ENCODE measurements at regions not wholly inside any gene's neighbourhood (a gene's known extent, or its start where the extent isn't known, plus 50 kb on each side); places are given as distances from the start of the nearest gene placed in this dataset.

- no peak for DNase-seq (ENCODE audit: low read depth)
These were observed 323.6 kb downstream of the NFIB start for GRCh38 chr9:13990331-13990730.

GRCh38 chr9:13988944-13989343 lies 325.0 kb downstream of the NFIB start:
- DNase-seq (ENCODE audit: low read depth) = no peak

DNA sequence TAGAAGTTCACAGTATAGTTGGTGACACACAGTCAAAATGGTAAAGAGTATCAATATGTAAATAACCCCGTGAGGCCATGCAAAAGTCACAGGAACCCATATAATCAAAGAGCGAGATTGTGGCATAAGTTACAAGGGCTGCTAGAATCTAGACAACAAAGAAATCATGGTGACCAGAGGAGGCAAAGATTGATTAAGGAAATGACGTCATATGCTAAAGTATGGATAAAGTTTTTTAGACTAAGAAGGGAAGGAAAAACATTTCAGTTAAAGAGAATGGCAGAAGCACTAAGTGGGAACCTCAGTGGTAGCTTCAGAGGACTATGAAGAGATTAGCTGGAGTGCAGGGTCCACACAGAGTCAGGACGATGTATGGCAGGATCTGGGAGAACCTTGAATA lies 330.3 kb downstream of the NFIB start:
- DNase-seq (ENCODE audit: low read depth) = no peak

DNA sequence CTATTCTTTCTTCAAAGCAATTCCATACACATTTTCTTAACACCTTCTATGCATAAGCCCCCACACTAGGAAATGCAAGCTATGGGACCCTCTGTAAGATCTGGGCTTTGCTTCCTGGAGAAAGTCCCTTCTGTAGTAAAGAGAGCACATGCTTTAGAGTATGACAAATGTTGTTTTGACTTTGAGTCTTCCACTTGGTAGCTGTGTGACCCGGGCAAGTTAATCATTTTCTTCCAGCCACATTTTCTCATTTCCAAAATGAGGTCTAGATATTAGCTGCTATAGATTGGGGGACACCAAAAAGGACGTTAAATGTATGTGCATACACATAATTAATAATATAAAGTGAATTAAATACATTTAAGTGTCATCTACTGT lies 334.0 kb downstream of the NFIB start:
- DNase-seq (ENCODE audit: low read depth) = no peak

DNA sequence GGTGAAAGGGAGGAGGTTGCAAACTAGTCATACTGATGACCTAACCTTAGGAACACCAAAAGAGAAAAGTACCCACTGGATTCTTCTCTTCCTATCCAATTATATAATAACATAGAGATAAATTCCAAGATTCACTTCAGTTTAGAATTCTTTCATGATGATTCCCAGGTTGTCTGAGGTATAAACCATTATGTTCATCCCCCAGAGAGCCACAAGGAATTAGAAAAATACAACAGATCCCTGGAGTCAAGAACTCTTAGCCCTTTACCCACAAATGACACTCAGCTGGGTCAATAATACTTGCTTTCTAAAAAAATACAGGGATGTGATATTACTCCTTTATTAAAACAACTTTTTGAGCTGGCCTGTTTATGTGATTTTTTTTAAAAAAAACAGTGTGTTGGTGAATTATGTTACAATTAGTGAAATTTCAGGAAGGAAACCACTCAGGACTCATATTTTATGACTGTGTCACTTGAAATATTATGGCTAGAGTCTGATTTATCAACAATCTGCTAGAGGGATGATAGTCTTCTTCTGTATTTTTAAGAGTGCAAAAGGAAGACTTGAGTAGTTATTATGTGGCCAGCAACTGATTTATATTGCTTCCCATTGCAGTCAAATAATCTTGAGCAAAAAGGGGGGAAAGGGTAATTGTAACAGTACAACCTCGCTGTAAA lies 338.2 kb downstream of the NFIB start:
- DNase-seq (ENCODE audit: low read depth) = no peak

DNA sequence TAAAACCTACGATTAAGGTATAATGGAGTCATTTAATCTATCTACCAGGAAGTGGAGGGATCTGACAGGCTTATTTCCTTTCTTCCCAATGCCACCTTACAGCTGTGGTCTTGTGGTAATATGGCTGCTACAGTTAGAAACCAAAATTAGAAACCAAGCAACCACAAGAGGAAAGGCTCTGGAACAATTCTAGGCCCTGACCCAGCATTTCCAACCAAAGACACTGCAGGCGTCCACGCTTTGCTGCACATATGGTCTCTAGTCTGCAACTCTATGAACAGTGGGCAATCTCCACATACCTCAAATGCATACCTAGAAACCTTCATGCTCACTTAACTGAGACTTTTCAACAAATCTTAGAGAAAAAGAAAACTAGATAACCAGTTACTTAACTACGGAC lies 339.1 kb downstream of the NFIB start:
- no peak for DNase-seq (ENCODE audit: low read depth)

DNA sequence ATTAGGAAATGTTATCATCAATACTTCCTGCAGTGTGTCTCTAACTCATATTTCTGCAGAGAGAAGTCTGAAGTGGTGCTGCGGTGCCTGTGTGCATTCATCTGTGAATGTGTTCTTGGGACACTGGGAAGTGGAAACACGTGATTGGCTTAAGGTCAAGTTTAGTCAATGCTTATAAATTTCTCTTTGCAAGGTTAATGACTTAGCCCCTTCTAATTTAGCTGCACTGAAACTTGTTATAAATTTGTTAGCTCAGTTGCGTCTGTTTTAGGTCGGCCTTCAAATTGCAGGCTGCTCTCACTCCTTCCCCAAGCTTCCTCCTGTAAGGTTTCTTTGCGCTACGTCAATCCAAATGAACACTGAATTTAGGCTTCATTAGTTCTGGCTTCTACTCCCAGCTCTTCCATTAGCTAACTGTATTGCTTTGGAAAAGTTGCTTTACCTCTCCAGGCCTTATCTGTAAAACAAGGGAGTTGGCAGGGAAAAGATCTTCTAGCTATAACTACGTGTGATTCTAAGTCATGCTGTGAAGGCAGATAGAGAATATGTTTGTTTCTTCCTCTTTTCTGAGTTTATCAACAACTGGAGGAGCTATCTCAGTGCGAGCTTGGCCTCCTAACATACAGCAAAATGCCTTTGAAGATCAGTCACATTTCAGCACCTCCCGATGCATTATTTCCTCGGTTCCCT lies 341.8 kb downstream of the NFIB start:
- no peak for DNase-seq (ENCODE audit: low read depth)

- no peak for DNase-seq (ENCODE audit: low read depth)
These were observed 342.5 kb downstream of the NFIB start for GRCh38 chr9:13971415-13971814.

DNA sequence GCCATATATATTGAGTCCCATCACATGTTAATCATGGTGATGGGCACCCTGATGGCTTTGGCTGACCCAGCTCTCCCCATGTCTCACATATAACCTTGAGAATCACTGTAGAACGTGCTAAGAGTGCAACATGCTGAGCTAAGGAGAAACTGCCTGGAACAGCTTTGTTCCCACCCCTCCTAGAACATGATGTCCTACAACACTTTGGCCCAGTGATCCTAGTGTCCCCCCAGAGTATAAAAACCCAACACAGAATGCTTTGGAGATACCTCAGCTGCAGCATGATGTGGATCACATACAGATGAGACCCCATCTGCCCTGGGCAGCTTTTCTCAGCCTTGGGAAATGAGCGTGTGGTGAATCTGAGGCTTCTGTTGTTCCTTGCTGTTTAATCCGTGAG lies 343.5 kb downstream of the NFIB start:
- DNase-seq (ENCODE audit: low read depth) = no peak

GRCh38 chr9:13970018-13970417 lies 343.9 kb downstream of the NFIB start:
- no peak for DNase-seq (ENCODE audit: low read depth)

DNA sequence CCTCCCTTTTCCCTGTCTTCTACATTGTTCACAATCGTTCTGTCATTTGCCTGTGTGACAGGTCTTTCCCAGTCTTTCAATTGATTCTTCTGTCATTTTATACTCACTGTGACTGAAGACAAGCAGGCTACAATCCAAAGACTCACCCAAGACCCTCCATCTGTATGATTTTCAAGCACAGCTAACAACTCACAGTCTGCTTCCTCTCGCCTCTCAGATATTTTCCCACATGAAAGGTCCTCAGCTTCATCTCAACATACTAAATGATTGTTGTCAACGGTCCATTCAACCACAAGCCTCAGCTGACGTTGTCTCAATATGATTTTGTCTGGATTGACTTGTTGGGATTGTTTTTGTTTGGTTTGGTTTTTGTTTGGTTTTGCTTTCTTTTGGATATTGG lies 346.5 kb downstream of the NFIB start:
- DNase-seq (ENCODE audit: low read depth) = no peak

DNA sequence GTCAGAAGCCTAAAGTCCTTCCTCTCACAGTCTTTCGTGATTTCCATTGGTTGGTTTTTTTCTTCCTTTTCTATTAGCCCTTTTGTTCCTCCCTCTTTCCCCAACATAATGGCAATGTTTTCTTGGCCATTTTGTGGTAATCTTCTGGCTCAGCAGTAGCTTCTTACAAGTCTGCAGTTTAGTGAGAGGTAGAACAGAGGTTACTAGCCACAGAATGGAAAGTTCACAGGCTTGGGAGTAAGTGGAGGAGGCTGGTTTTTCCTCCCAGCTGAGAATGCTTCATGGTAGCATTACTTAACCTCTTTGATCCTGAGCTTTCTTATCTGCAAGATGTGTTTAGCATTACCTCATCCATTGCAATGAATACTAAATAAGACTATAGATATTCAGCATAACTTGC lies 346.9 kb downstream of the NFIB start:
- no peak for DNase-seq (ENCODE audit: low read depth)

GRCh38 chr9:13963005-13963653 lies 350.8 kb downstream of the NFIB start:
- DNase-seq (ENCODE audit: low read depth) = no peak

DNA sequence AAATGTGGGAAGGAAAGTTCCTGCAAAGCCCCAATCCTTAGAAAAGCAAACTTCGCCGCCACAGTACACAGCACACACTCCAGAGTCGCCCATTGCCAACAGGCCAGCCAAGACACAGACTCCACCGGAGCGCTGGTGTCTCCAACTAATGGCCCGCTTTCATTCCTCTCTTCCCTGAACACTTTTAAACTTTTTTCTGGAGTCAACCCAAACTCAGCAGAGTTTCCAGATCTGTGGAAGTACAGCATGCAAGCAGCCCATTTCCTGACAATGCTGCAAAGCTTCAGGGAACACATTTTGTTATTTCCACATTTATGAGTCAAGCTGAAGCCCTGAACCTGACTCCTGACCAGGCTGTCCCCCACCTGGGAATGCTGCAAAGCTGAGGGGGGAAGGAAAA lies 351.9 kb downstream of the NFIB start:
- DNase-seq (ENCODE audit: low read depth) = no peak

- no peak for DNase-seq (ENCODE audit: low read depth)
These were observed 353.8 kb downstream of the NFIB start for GRCh38 chr9:13960011-13960765.

DNA sequence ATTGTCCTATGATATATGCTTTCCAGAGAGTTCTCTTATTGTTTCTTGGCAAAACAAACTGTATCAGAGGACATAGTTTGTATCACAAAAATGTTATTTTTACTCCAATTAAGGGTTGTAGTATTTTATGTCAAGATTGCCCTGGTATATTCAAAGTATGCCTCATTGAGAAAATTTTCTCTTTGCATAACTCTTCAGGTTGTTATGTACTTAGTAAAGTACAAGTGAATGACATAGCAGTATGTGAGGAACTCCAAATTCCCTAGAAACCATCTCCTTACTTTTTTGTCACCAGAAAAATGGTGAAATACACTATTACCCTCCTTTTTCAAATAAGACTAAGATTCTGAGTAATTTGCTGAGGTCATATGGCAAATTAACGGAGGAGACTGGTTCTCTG lies 355.3 kb downstream of the NFIB start:
- DNase-seq (ENCODE audit: low read depth) = no peak

GRCh38 chr9:13957089-13957488 lies 356.9 kb downstream of the NFIB start:
- no peak for DNase-seq (ENCODE audit: low read depth)

- DNase-seq (ENCODE audit: low read depth) = no peak
These were observed 357.8 kb downstream of the NFIB start for GRCh38 chr9:13956107-13956506.

- no peak for DNase-seq (ENCODE audit: low read depth)
These were observed 361.0 kb downstream of the NFIB start for GRCh38 chr9:13952906-13953305.

DNA sequence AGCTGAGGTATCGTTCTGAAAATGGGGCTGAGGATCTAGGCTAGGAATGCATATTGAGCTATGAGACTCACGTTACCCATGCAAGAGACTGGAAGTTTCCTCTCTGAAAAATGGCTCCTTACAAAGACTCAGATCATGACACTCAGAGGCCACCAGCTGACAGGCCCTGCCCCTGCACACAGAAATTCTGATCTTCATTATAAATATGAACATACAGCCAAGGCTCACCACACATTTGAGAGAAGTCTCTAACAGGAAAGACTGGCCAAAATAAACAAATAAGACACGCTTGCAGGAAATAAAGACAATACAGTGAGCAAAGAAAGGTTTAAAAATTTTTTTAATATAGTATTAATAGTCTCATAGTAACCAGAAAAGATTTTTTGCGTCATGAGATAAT lies 365.9 kb downstream of the NFIB start:
- DNase-seq (ENCODE audit: low read depth) = no peak

DNA sequence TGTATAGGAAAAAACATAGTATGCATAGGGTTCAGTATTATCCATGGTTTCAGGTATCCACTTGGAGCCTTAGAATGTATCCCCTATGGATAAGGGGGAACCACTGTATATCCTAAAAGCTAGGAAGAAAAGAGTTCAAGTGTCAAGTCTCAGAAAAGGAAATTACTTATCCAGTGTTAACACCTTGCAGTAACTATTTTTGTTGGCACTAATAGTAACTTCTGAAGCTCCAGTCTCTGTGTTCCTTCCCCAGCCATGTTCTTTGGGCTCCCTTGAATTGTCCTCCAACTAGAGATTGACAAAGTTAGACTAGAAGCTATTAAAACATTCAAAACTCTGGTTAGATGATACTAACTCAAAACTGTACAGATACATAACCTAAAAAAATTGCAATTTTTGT lies 370.8 kb downstream of the NFIB start:
- DNase-seq (ENCODE audit: low read depth) = no peak

- peak; percentile 93 for DNase-seq (ENCODE audit: low read depth)
These were observed 371.2 kb downstream of the NFIB start for GRCh38 chr9:13942695-13943094.

GRCh38 chr9:13942201-13942600 lies 371.7 kb downstream of the NFIB start:
- no peak for DNase-seq (ENCODE audit: low read depth)

Measured in stromal cell of bone marrow (primary cell).